Fibroblast of lung (primary cell): ENCODE measurements at regions not wholly inside any gene's neighbourhood (a gene's known extent, or its start where the extent isn't known, plus 50 kb on each side); places are given as distances from the start of the nearest gene placed in this dataset.
A peak's percentile ranks its signal among the peaks of the same experiment; 100 is the strongest.

Source experiments
- DNase-seq, 2 donors: peaks; one replicate each; pipeline versions ENCODE4 v3.0.0 to v3.0.0-alpha.2; 2010; ENCODE audit warnings: low read depth in 2 of 2
- H2AFZ ChIP-seq: 2 replicates; pipeline ENCODE4 v1.5.1; 2012; ENCODE audit warnings: low read length, control low read depth, inconsistent platforms
- H3K27ac ChIP-seq: 2 replicates; pipeline ENCODE4 v1.5.1; 2011; ENCODE audit warnings: low read length, control low read depth; ENCODE audit not compliant: insufficient read depth
- H3K27me3 ChIP-seq: 2 replicates; pipeline ENCODE4 v1.5.1; 2011; ENCODE audit warnings: mild to moderate bottlenecking, low read length; ENCODE audit not compliant: control insufficient read depth, insufficient read depth
- H3K36me3 ChIP-seq: 2 replicates; pipeline ENCODE4 v1.5.1; 2011; ENCODE audit warnings: low read length; ENCODE audit not compliant: control insufficient read depth, insufficient read depth
- H3K4me1 ChIP-seq: 2 replicates; pipeline ENCODE4 v1.5.1; 2011; ENCODE audit warnings: low read length; ENCODE audit not compliant: control insufficient read depth, insufficient read depth; ENCODE audit errors: extremely low read depth
- H3K4me2 ChIP-seq: 2 replicates; pipeline ENCODE4 v1.5.1; 2011; ENCODE audit warnings: low read length, control low read depth; ENCODE audit not compliant: insufficient read depth; ENCODE audit errors: extremely low read depth
- H3K4me3 ChIP-seq, 4 experiments: fragments of 200-600 bp in 1 of 4; sonication (generic) in 1 of 4; replicated peaks in 1 of 4; 2 replicates each; pipeline ENCODE4 v1.5.1; 2011 to 2016; ENCODE audit warnings: low read length in 4 of 4, low read depth in 3 of 4, mild to moderate bottlenecking in 3 of 4, control low read depth in 2 of 4, inconsistent platforms in 1 of 4, mixed read lengths in 1 of 4; ENCODE audit not compliant: insufficient read depth in 1 of 4; ENCODE audit errors: control extremely low read depth in 1 of 4
- H3K79me2 ChIP-seq: 2 replicates; pipeline ENCODE4 v1.5.1; 2012; ENCODE audit warnings: mild to moderate bottlenecking, low read length, inconsistent platforms; ENCODE audit not compliant: control insufficient read depth, insufficient read depth
- H3K9ac ChIP-seq: 2 replicates; pipeline ENCODE4 v1.5.1; 2011; ENCODE audit warnings: mild to moderate bottlenecking, low read length, control low read depth; ENCODE audit not compliant: insufficient read depth
- H3K9me3 ChIP-seq: 2 replicates; pipeline ENCODE4 v1.5.1; 2012; ENCODE audit warnings: low read depth, low read length; ENCODE audit not compliant: control insufficient read depth, insufficient read depth
- H4K20me1 ChIP-seq: 2 replicates; pipeline ENCODE4 v1.5.1; 2011; ENCODE audit warnings: low read length; ENCODE audit not compliant: control insufficient read depth, insufficient read depth; ENCODE audit errors: extremely low read depth
- CTCF ChIP-seq, 2 donors: IDR thresholded peaks in 1 of 2; conservative IDR thresholded peaks in 1 of 2; 1 replicate in 1 of 2; 2 replicates in 1 of 2; pipeline ENCODE4 v1.5.1; 2011 to 2012; ENCODE audit warnings: low read length in 2 of 2, control low read depth in 1 of 2, inconsistent platforms in 1 of 2, low read depth in 1 of 2, mild to moderate bottlenecking in 1 of 2
- EZH2 ChIP-seq: IDR thresholded peaks from 2 replicates; pipeline ENCODE4 v1.5.1; 2012; ENCODE audit warnings: low read length, control low read depth, mild to moderate bottlenecking; ENCODE audit errors: missing control alignments

- DNase-seq, result no peak
- Histone ChIP-seq H3K9ac (no peak overlapping the region), H3K27ac (no peak overlapping the region)
Measured at GRCh38 chr3:107325446-107325845, 51.8 kb upstream of the CCDC54 start.

More at GRCh38 chr3:107325446-107325845, 51.8 kb upstream of the CCDC54 start:
- no peak overlapping the region for H3K4me3 ChIP-seq
- no peak overlapping the region for H3K4me2 ChIP-seq
- H3K36me3 ChIP-seq, result no peaks in the 10 kb centered on the region
- peaks cover 2% of the 10 kb centered on the region for H3K27me3 ChIP-seq
- no peak overlapping the region for H2AFZ ChIP-seq
- H3K79me2 ChIP-seq, result no peaks in the 10 kb centered on the region
- peak; percentile 33 for TF ChIP-seq EZH2
- no peak for TF ChIP-seq CTCF (conservative IDR thresholded peaks at IDR 0.05 in 1 of 2, IDR thresholded peaks at IDR 0.05 in 1 of 2; ENCODE audit: low read depth in 1 of 2, low read length in 2 of 2)
- no peaks in the 10 kb centered on the region for H3K9me3 ChIP-seq
- H4K20me1 ChIP-seq, result no peaks in the 10 kb centered on the region
- H3K4me1 ChIP-seq, result no peaks in the 10 kb centered on the region
